GM12872 (cell line): ENCODE measurements at regions not wholly inside any gene's neighbourhood (a gene's known extent, or its start where the extent isn't known, plus 50 kb on each side); places are given as distances from the start of the nearest gene placed in this dataset.

Experiments used
- CTCF ChIP-seq: IDR thresholded peaks from 3 replicates; pipeline ENCODE4 v1.5.1; 2011; ENCODE audit warnings: low read depth, mild to moderate bottlenecking, low read length, moderate library complexity; ENCODE audit not compliant: insufficient read depth

GRCh38 chr6:133753756-133754155 is 135.2 kb upstream of the TCF21 start:
- TF ChIP-seq CTCF, result no peak

DNA sequence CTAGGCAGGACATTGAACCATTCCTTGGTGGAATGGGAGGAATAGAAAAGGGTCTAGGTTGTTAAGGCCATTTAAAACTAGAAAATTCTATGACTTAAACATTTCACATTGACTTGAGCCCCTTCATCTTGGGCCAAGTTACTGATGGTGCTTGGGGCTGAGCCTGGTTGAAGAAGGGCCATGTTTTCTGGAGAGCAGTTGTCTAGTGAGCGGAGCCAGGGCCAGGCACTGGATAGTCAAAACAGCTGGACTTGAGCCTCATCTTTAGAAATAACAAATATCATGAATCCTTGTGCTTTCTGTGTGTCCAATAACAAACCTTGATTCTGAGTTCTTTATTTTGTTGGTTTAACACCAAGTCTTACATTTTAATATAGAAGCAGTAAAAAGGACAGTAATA is 134.6 kb upstream of the TCF21 start:
- no peak for TF ChIP-seq CTCF

DNA sequence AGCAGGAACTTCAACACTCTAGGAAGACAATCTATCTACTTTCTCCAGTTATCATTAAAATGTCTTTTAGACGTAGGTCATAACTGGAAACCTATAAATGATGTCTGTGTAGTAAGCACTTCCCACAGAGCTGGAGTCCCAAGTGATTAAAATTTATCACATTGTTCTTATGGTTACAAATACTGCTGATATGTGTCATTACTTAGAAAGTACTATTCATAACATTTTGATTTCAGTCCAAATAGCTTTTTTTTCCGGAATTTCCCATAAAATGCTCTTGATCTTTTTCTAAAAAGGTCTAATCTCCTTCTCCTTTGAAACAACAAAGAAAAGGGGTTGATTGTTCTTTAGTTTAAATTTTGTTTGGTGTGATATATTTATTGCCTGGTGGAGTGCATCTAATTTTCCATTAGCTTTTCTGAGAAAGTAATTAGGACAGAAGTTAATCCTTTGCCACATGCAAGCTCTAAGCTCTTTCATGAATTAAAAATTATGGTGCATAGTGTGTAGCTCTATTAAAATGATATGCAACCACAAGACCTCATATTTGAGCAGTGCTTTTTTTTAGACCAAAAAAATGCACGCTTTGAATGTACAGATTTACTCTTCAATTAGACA is 132.7 kb upstream of the TCF21 start:
- no peak for TF ChIP-seq CTCF

DNA sequence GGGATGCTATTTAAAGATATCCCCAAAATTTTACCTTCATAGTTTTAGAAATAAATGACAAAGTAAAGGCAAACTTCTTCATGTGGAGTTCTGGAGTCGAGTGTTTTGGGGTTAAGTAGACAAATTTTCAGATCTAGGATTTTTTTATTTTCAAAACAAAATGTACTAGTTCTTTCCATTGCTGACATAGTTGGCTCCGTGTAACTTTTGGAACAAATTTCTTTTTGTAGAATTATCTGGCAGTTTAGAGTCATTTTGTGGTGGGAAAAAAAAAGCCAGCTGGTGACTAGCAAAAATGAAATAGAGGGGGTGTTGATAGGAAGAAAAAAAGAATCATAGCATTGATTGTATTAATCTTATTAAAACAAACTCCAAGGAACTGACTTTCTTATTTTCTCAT is 131.6 kb upstream of the TCF21 start:
- no peak for TF ChIP-seq CTCF

GRCh38 chr6:133758815-133759335 is 130.0 kb upstream of the TCF21 start:
- TF ChIP-seq CTCF, result no peak

DNA sequence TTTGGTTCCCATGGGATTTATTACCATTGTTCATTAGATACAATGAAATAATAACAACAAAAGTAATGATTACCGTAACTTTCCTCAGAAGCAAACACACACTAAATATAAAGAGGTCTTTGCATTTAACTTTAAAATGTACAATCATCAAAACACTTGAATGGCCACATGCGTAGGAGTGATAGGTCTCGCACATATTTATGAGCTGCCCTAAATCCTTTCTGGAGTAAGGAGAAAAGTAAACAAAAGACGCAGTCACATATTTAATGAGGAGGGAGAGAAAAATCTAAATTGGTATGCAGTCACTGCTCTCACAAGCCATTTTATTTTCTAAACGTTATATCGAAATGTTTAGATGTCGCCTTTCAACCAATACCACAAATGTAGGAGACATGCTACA is 129.4 kb upstream of the TCF21 start:
- TF ChIP-seq CTCF, result no peak

GRCh38 chr6:133761706-133762105 is 127.2 kb upstream of the TCF21 start:
- TF ChIP-seq CTCF, result no peak
